ACHN (cell line): ENCODE measurements at regions not wholly inside any gene's neighbourhood (a gene's known extent, or its start where the extent isn't known, plus 50 kb on each side); places are given as distances from the start of the nearest gene placed in this dataset.

ENCODE experiments used
- DNase-seq: peaks from one replicate; pipeline ENCODE4 v3.0.0-alpha.2; 2015
- in situ Hi-C: cut with HindIII; loops from 2 replicates; pipeline ENCODE4 v1.10.0; 2017; ENCODE audit warnings: low sequenced_read_pairs, low pct_ligation_motif_present, low pct_unique_long_range_greater_than_20kb

DNA sequence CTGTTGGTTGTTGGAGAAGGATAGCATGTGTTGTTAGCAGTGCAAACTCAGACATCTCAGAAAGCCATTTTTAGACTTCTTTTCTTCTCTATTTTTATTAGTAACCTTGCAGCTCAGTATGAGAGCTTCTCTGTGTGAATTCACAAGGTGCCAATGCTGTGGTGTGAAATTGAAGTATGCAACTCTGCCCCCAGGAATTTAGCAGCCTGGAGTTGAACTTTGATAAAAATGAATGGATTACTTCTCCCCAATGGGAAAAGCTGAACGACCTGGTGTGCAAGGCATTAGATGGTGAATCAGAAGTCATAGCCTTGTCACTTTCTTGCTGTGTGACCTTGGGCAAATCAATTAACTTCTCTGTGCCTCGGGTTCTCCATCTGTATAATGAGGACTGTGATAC, 512.3 kb upstream of the PCDH9 start:
- DNase-seq = no peak
- in situ Hi-C loops = no loop called here

DNA sequence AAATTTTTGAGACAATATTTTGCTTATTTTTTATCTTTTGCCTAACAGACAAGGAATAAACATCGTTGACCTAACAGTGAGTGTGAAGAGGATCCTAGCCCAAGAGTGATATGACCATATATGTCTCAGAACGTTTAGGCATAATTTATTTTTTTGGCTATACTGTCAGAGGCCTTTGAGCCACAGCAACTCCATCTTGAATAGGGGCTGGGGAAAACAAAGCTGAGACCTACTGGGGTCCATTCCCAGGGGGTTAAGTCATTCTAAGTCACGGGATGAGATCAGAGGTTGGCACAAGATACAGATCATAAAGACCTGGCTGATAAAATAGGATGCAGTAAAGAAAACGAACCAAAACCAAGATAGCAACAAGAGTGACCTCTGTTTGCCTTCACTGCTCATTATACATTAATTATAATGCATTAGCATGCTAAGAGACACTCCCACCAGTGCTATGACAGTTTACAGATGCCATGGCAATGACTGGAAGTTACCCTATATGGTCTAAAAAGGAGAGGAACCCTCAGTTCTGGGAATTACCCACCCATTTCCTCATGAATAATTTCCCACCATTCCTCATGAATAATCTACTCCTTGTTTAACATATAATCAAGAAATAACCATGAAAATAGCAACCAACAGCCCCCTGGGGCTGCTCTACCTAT, 510.9 kb upstream of the PCDH9 start:
- in situ Hi-C loops = no loop called here
- no peak for DNase-seq

DNA sequence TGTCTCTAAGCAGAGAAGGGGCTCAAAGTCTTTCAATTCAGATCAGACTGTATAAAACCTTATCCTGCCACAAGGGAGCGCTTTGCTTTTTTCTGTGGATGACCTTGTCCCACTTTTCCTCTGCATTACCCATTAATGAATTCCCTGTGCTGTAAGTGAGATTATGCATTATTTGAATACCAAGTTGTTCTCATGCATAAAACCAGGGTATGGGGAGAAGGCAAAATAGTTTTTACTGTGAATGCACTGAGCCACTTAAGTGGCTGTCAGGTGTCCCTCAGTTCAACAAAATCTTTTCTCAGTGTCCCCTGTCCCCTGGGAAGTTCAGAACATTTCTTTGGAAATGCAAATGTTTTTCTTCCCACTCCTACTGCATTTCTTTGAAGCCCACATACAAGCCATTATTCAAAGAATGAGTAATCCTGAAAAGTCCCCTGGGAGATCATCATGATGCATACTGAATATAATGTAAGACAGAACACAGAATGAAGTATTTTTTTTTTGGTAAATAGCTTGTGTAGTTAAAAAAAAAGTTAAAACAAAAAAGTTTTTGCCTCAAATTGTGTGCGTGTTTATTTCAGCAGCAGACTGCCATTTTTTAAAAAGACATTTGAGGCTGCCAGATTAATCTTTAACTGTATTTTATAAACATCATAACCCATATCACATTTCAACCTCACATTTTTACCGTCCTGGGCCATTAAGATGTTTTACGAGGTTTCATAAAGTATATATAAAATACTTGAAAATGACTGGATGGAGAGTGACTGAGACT, 506.7 kb upstream of the PCDH9 start:
- in situ Hi-C loops = no loop called here
- peak; percentile 75 for DNase-seq

DNA sequence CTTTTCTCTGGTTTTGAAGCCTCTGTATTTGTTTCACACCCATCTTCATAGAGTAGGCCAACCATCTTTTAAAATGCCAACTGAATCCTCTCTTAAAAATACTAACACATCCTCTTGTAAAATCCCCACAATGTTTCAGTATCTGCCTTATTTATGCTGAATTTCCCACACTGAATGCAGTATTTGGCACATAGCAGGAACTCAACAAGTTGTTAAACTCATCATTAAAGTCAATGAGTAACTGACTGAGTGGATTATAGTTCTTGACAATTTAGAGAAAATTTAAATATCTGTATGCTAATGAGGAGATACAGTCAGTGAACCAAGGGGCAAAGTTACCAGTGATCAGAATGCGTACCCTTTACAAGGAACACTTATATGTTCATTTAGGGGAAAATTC, 505.5 kb upstream of the PCDH9 start:
- in situ Hi-C loops = no loop called here
- DNase-seq = no peak

DNA sequence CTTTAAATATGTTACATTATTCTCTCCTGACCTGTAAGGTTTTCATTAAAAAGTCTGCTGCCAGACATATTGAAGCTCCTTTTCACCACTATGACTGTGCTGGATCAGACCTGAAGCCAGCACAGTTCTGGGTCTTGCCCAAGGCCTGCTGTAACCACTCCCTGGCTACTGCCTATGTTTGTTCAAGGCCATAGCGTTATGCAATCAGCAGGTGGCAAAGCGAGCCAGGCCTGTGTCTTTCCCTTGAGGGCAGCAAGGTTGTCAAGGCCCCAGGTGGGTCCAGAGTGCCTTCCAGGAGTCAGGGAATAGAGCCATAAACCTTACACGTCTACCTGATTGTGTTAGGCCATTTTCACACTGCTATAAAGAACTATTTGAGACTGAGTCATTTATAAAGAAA, 496.8 kb upstream of the PCDH9 start:
- in situ Hi-C loops = no loop called here
- DNase-seq = no peak

GRCh38 chr13:67725999-67726398, 495.9 kb upstream of the PCDH9 start:
- no peak for DNase-seq
- in situ Hi-C loops = no loop called here

DNA sequence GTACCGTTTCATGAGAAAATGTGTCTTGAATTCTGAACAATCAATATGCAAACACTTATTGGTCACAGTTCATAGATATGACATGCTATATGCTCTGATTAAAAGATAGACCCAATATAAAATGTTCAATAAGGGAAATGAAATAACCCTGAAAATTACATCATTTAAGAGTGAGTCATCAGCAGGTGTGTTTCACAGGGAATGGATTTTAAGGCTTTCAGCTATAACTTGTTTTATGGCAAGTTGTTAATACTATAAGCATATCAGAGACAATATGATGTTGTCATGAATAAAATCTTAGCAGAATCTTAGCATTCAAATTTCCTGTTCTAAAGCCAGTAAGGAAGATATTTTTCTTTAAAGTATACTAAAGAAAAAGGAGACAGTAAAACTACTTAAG, 483.4 kb upstream of the PCDH9 start:
- DNase-seq = no peak
- in situ Hi-C loops = no loop called here

GRCh38 chr13:67696775-67697174, 466.6 kb upstream of the PCDH9 start:
- in situ Hi-C loops = no loop called here
- no peak for DNase-seq

DNA sequence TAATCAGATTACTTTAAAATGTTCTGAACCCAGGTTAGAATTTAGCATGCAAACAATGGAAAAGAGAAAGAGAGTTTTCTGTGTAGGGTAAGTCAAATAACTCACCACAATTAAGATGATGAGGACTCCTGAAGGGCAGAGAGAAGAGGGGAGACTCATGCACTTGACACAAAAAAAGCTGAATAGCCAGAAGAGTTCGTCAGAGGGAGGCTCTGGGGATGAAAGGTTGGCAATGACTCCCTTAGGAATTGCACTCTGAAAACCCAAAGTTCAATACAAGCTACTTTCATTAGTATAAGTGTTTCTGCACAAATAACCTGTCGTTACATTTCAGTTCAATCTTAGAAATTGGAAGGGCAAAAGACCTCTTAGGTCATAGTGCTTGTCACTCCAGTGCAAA, 434.4 kb upstream of the PCDH9 start:
- DNase-seq = no peak
- in situ Hi-C loops = no loop called here

DNA sequence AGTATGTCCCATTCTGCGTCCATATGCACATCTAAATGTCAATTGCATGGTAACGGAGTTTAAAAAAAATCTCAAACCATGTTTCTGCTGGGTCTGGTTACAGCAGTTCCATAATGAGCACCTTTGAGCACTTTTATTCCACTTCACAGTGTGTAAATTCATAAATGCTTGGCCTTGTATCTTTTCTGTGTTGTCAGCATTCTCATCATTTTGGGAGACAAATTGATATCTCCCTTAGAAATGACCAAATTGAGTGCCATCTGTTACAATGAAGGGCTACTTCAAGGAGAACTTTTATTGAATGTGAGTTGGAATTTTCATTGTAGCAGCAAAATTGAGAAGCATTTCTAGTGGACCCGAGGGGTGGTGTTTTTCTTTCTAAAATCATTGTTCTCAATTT, 432.9 kb upstream of the PCDH9 start:
- in situ Hi-C loops = no loop called here

DNA sequence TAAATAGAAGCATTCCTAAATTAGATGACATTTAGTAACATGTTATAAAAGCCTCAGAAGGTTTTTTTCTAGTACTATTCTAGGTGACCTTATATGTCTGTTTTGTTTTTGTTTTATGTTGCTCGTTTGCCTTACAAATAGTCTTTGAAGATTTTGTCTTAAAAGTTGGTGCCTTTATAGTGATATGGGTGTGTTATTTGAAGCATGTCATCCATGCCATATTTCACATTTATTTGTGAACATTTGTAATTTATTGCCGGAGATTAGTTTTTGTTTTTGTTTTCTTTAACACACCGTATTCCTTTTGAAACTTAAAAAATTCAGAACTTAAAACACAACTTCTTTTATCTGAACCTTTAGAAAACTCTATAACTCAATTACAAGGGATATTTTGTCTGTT, 422.8 kb upstream of the PCDH9 start:
- DNase-seq = no peak
- in situ Hi-C loops = no loop called here

More for the DNA sequence above, 432.9 kb upstream of the PCDH9 start:
- DNase-seq = no peak

DNA sequence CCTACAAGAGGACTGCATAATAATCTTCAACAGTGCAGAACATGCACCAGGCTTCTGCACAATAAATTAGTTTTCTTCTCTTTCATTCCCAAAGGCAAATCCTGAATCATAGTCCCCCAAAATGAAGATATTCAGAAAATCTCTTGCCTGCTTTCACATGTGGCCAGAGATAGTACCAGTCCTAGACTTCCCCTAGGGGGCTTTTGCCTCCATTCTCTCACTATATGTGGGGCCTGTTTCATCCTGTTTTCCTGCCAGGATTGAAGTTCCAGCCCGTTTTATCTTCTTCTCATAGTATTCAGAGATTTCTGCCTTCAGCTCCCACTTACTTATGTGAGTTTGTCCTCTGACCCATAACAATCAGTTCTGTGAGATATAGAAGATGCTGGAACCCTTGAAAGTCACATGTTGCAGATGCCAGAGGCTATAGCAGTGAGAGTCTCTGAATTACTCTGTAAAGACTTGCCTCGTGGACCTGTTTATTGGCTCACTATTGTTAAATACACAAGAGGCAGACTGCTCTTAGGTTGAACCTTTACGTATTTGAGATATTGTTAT, 421.9 kb upstream of the PCDH9 start:
- in situ Hi-C loops = no loop called here
- DNase-seq = no peak

- in situ Hi-C loops = no loop called here
These were observed 420.3 kb upstream of the PCDH9 start for GRCh38 chr13:67650471-67650870.

GRCh38 chr13:67645874-67646467, 415.8 kb upstream of the PCDH9 start:
- in situ Hi-C loops = no loop called here
- DNase-seq = no peak

More at GRCh38 chr13:67650471-67650870, 420.3 kb upstream of the PCDH9 start:
- no peak for DNase-seq

GRCh38 chr13:67643516-67644055, 413.4 kb upstream of the PCDH9 start:
- no peak for DNase-seq
- in situ Hi-C loops = no loop called here

- in situ Hi-C loops = no loop called here
These were observed 412.5 kb upstream of the PCDH9 start for GRCh38 chr13:67642657-67643056.

GRCh38 chr13:67635754-67636153, 405.6 kb upstream of the PCDH9 start:
- in situ Hi-C loops = no loop called here
- DNase-seq = no peak

More at GRCh38 chr13:67642657-67643056, 412.5 kb upstream of the PCDH9 start:
- no peak for DNase-seq

- in situ Hi-C loops = no loop called here
- DNase-seq = no peak
These were observed 402.5 kb upstream of the PCDH9 start for GRCh38 chr13:67632590-67632989.

DNA sequence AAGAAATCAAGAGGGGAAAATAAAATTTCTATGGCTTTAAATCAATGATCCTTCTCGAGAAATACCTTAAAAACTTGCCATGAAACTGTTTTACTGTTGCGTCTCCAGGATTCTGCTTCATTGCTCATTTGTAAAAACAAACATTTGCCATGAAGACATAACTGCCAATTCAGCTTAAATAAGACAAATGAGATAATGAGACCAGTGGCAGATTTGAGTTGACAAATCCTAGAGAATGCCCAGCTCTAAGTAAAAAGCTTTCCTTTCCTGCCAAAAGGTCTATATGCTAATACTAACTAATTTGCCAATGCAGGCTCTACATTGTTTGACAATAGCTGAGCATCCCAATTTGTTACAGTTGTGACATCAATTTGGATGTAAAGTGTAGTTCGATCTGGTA, 400.5 kb upstream of the PCDH9 start:
- in situ Hi-C loops = no loop called here
- DNase-seq = no peak
